NCI-H2107 treated with DMSO at 0.1 percent for 48 hours (cell line): ENCODE measurements at regions not wholly inside any gene's neighbourhood (a gene's known extent, or its start where the extent isn't known, plus 50 kb on each side); places are given as distances from the start of the nearest gene placed in this dataset.

Experiments
- DNase-seq: peaks from one replicate; lab custom pipeline; 2025; ENCODE audit not compliant: unreplicated experiment; lab: John Stamatoyannopoulos, UW

GRCh38 chr9:106310782-106311181 lies 552.2 kb upstream of the ZNF462 start:
- no peak for DNase-seq

DNA sequence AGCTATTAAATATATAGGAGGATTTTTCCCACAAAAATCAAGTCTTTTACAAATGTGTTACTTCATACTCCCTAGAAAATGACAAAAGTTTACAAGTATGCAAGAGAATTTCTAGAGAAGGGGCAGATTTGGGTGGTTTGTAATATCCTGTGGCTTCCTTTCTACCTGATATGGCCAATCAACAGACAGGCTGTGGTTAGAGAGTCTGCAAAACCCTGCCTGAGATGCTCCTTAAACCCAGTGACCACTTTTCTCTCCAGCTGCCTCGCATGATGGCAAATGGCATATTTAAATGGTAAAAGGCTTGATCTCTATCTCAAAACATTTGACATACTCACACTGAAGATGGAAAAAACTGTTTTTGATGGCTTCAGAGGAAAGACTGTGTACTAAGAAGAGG lies 550.1 kb upstream of the ZNF462 start:
- no peak for DNase-seq

GRCh38 chr9:106314476-106314875 lies 548.5 kb upstream of the ZNF462 start:
- no peak for DNase-seq

DNA sequence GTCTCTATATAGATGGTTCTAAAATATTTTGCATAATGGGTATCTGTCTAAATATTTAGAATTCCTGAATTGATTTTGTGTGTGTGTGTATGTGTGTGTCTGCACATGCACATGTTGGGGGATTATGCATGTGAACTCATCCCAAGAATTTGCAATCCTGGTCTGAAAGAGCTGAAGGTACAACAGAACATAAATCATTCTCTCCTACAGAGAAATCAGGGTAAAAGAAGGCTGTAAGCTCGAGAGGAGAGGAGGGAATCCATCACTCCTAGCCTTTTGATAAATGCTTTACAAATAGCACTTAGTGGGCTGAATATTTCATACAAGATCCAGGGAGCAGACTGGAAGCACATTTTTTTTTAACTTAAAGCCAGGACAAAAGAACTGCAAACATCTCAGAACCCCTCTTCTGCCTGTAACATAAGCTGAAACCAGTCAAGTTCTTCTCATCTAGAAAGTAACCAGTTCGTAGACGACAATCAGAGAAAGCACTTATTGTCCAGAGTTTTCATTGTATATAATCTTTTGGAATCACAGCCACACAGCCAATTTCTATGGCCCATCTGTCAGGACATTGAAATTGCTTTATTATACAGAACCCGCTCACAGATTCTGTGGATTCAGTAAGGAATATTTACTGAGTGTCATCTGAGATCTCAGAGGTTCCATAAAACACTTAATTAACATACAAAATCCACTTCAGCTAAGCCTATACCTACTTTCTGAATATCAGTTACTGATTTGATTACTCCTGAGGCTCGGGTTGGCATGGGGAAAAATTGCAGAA lies 541.4 kb upstream of the ZNF462 start:
- DNase-seq: peak; percentile 36

GRCh38 chr9:106322706-106323245 lies 540.2 kb upstream of the ZNF462 start:
- DNase-seq: no peak

DNA sequence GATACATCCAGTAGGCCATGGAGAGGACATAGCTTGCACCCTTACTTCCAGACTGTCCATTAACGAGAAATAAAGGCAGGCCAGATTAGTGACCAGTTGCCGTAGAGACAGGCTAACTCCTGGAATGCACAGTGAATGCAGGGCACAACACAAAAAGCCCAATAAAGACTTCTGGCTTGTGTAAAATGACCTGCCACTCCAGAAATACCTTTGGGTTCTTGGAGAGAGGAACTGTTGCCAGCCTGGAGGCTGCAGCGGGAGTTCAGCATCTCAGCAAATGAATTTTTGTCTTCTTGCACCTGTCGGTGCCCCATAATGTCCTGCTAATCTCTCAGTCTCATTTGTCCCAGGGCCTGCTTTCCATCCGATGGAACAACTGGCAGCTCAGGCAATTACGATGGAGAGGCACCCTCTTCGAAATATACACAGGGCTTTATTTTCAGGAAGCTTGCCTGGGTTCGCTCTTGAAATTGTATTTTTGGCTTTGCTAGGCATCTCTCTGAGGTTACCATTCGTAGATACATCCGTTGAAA lies 538.8 kb upstream of the ZNF462 start:
- no peak for DNase-seq

DNA sequence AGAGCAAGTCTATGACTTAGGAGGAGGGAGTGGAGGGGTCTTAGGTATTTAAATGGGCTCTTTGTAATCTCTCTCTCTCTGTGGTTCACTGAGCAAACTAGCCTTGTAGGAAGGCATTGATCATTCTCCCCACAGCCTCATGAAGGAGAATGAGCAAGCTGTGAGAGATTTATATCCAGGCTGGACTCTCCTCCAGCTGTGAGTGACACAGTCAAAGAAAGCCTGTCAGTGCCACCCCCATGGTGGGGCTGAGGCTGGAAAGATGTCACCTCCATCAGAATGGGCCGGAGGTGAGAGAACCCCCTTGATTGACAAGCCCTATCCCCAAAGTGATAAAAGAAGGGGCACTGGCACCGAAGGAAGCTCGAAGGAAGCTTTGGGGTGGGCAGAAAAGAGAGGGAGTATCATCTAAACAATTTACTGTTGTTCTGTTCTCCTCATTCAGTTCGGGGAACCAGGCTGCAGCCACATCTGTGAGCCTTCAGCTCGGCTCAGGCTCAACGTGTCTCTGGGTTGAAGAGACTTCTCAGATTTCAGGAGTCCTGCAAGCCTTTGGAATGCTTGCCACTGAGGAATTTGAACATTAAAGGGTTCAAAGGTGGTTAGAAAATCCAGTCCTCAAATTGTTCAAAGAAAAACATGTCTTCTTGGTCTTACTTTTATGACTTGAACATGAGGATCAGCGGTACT lies 538.2 kb upstream of the ZNF462 start:
- no peak for DNase-seq

- no peak for DNase-seq
Measured at GRCh38 chr9:106326493-106326892, 536.5 kb upstream of the ZNF462 start.

DNA sequence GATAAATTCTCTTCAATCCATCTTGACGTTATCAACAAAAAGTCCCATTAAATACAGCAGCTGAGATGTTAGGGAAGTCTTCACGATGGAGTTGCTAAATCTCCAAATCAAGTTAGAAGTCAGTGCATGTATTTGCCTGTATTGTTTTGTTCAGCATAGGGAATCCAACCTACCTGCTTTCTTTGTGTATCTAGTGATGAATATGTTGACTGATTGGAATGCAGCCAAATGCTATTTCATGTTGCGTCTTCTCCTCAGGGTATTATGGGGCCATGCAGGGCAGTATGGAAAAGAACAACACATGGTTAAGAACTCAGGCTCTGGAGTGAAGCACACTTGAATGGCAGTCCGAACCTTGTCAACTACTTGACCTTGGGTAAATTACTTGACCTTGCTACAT lies 529.5 kb upstream of the ZNF462 start:
- peak; percentile 2 for DNase-seq

GRCh38 chr9:106334081-106334480 lies 528.9 kb upstream of the ZNF462 start:
- no peak for DNase-seq

- no peak for DNase-seq
Measured at GRCh38 chr9:106339882-106340281, 523.1 kb upstream of the ZNF462 start.

DNA sequence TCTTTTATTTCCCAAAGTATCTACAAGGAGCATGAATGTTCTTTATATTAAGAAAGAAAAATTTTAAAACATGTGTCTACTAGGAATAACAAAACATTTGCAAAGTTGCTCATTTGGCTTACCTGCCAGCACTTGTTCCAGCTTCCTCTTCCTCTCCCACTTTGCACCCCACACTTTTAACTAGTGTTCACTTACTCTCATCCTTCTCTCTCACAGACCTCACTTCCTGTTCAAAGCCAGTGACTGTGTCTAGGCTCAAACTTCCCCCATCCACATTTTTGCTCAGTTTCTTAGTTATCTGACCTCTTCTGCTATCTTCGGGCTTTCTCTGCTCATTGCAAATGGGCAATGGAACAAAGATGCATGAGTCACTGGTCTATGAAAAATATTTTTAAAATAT lies 512.2 kb upstream of the ZNF462 start:
- no peak for DNase-seq

- DNase-seq: no peak
Measured at GRCh38 chr9:106356924-106357323, 506.0 kb upstream of the ZNF462 start.

GRCh38 chr9:106358331-106358730 lies 504.6 kb upstream of the ZNF462 start:
- DNase-seq: no peak

GRCh38 chr9:106376689-106377088 lies 486.3 kb upstream of the ZNF462 start:
- no peak for DNase-seq

- DNase-seq: no peak
Measured at GRCh38 chr9:106383072-106383471, 479.9 kb upstream of the ZNF462 start.

DNA sequence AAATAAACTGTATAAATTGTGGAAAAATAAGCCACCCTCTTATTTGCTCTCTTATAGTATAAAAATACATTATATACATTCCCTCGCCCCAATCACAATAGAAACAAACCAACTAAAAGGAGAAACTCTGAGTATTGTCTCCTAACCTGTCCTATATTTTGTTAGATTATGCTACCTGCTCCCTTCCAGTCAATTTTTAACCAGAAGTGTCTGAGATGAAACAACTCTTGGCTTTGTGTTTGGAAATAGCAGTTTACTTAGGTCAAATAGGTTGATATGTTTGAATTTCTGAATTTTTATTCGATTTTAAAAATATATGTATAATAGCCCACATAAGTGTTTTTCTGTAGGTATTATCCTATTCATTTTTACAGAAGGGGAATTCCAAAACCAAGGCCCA lies 475.0 kb upstream of the ZNF462 start:
- DNase-seq: no peak

- DNase-seq: no peak
Measured at GRCh38 chr9:106393226-106393625, 469.7 kb upstream of the ZNF462 start.

- DNase-seq: no peak
Measured at GRCh38 chr9:106400170-106400569, 462.8 kb upstream of the ZNF462 start.

DNA sequence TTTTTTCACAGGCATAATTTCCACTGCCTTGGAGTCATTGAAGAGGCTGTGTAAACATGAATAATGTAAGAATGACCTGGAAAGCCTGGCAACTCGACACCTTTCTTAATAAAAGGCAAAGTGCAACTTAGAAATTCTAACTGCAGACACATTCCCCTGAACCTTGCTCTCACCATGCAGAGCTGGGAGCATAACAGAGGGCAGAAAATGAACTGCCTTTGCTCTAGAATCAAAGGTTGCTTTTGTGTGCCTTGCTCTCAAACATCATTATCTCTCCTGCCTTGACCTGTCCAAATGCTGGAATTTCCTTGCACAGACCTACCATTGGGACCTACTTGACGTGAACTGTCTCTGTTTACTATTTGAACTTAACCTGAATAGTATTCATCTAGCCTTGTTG lies 462.0 kb upstream of the ZNF462 start:
- no peak for DNase-seq

GRCh38 chr9:106403081-106403480 lies 459.9 kb upstream of the ZNF462 start:
- no peak for DNase-seq

DNA sequence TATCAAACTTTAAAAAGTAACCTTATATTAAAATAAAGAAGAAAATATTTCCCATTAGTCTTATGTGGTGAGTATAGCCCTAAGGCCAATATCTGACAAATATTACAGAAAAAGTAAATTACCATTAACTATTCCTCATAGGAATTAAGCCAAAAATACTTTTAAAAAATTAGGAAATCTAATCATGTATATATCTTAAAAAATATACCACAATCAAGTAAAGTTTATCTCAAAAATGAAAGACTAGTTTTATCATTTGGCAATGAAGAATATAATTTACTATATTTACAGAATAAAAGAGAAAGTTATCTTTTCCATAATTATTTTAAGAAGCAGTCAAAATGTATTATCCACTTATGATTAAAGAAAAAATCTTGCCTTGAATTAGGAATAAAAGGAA lies 458.8 kb upstream of the ZNF462 start:
- no peak for DNase-seq
